NOMO-1 treated with DMSO at 0.1 percent for 48 hours (cell line): ENCODE measurements at regions not wholly inside any gene's neighbourhood (a gene's known extent, or its start where the extent isn't known, plus 50 kb on each side); places are given as distances from the start of the nearest gene placed in this dataset.

Experiments
- DNase-seq: peaks from one replicate; lab custom pipeline; 2025; ENCODE audit not compliant: unreplicated experiment; lab: John Stamatoyannopoulos, UW

- no peak for DNase-seq
These were observed 68.1 kb upstream of the SPTBN1 start for GRCh38 chr2:54388076-54388475.

- no peak for DNase-seq
These were observed 63.4 kb upstream of the SPTBN1 start for GRCh38 chr2:54392555-54393324.

GRCh38 chr2:54394392-54394791 lies 61.7 kb upstream of the SPTBN1 start:
- DNase-seq: peak; percentile 35

- DNase-seq: no peak
These were observed 60.0 kb upstream of the SPTBN1 start for GRCh38 chr2:54396107-54396506.

- no peak for DNase-seq
These were observed 59.3 kb upstream of the SPTBN1 start for GRCh38 chr2:54396798-54397197.

GRCh38 chr2:54397426-54397825 lies 58.7 kb upstream of the SPTBN1 start:
- DNase-seq: no peak

- no peak for DNase-seq
These were observed 54.6 kb upstream of the SPTBN1 start for GRCh38 chr2:54401554-54401953.

- no peak for DNase-seq
These were observed 53.8 kb upstream of the SPTBN1 start for GRCh38 chr2:54402350-54402749.

- DNase-seq: no peak
These were observed 52.5 kb upstream of the SPTBN1 start for GRCh38 chr2:54403512-54404238.

GRCh38 chr2:54404270-54404669 lies 51.9 kb upstream of the SPTBN1 start:
- DNase-seq: peak; percentile 89

- no peak for DNase-seq
These were observed 50.1 kb upstream of the SPTBN1 start for GRCh38 chr2:54406031-54406430.
